Stomach (tissue), 8 donors: ENCODE measurements at regions not wholly inside any gene's neighbourhood (a gene's known extent, or its start where the extent isn't known, plus 50 kb on each side); places are given as distances from the start of the nearest gene placed in this dataset.

Experiments used
- DNase-seq, 2 donors: peaks; one replicate each; pipeline versions ENCODE4 v3.0.0 to v3.0.0-alpha.2; 2013 to 2019
- H3K27ac ChIP-seq, 5 donors: fragments of 200-600 bp in 4 of 5; sonication (generic) in 4 of 5; one replicate each; pipeline ENCODE4 v1.5.1; 2013 to 2019; ENCODE audit warnings: mild to moderate bottlenecking in 1 of 5, moderate library complexity in 1 of 5
- H3K27me3 ChIP-seq, 3 donors: fragments of 200-600 bp; sonication (generic); one replicate each; pipeline ENCODE4 v1.5.1; 2017 to 2019; ENCODE audit warnings: mixed run types in 1 of 3
- H3K36me3 ChIP-seq, 4 donors: fragments of 200-600 bp; sonication (generic); 1 replicate in 3 of 4; 2 replicates in 1 of 4; pipeline ENCODE4 v1.5.1; 2016 to 2019
- H3K4me1 ChIP-seq, 4 donors: fragments of 200-600 bp; sonication (generic); one replicate each; pipeline ENCODE4 v1.5.1; 2016 to 2019
- H3K4me3 ChIP-seq, 4 donors: fragments of 200-600 bp; sonication (generic) in 3 of 4; one replicate each; pipeline ENCODE4 v1.5.1; 2016 to 2019; ENCODE audit warnings: mild to moderate bottlenecking in 1 of 4
- H3K9me3 ChIP-seq, 4 donors: fragments of 200-600 bp; sonication (generic); one replicate each; pipeline ENCODE4 v1.5.1; 2016 to 2019
- EP300 ChIP-seq: sonication (generic); formaldehyde crosslinking; IDR thresholded peaks from one replicate; pipeline ENCODE4 v1.6.1; 2017; ENCODE audit warnings: antibody characterized with exemption
- POLR2A ChIP-seq, 4 donors: fragments of 450-650 bp; IDR thresholded peaks; one replicate each; pipeline ENCODE4 v1.6.1; 2016; ENCODE audit warnings: antibody characterized with exemption in 4 of 4, control low read depth in 2 of 4, mild to moderate bottlenecking in 1 of 4, moderate library complexity in 1 of 4
- POLR2AphosphoS5 ChIP-seq, 3 donors: sonication (generic); formaldehyde crosslinking; IDR thresholded peaks; one replicate each; pipeline ENCODE4 v1.6.1; 2016; ENCODE audit warnings: antibody characterized with exemption in 3 of 3
- WGBS, 5 donors: extraction: QIAGEN DNeasy Blood & Tissue Kit in 3 of 5; methylation state at CpG; one replicate each; pipeline versions ENCODE4 v1.1.5 to v1.1.7; 2013 to 2018; 5-methylcytosine and 5-hydroxymethylcytosine counted together
- intact Hi-C: fragments of 100-400 bp; cut with DNase I; formaldehyde crosslinking; loops from one replicate; pipeline ENCODE4 v1.15.1; 2023; ENCODE audit warnings: low total_unique reads
- TF ChIP-seq, protein P1 (sequence below), 7 experiments: fragments of 450-650 bp in 4 of 7; fragments of 200-600 bp in 3 of 7; sonication (generic) in 3 of 7; IDR thresholded peaks; one replicate each; pipeline ENCODE4 v1.5.1; 2016 to 2019; ENCODE audit warnings: antibody characterized with exemption in 7 of 7, control low read depth in 2 of 7, mild to moderate bottlenecking in 1 of 7
- donor health status: healthy with polysubstance abuse.
- donor health status: Bipolar disorder and iron deficiency.
- donor health status: healthy.

DNA sequence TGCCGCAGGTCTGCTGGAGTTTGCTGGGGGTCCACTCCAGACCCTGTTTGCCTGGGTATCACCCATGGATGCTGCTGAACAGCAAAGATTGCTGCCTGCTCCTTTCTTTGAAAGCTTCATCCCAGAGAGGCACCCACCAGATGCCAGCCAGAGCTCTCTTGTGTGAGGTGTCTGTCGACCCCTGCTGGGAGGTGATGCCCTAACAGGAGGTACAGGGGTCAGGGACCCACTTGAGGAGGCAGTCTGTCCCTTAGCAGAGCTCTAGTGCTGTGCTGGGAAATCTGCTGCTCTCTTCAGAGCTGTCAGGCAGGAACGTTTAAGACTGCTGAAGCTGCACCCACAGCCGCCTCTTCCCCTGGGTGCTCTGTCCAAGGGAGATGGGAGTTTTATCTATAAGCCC, 162.7 kb downstream of the NAF1 start:
- Histone ChIP-seq H3K4me3 (no peak overlapping the region), H3K27ac (no peak overlapping the region), H3K9me3 (peaks cover 0 to 20% (median 13%) of the 10 kb centered on the region in 4 donors), H3K4me1 (no peaks in the 10 kb centered on the region), H3K36me3 (no peaks in the 10 kb centered on the region), H3K27me3 (no peaks in the 10 kb centered on the region)
- DNase-seq = no peak
- WGBS, 5 donors = 67 to 82% (median 79%) methylated on average over 4 of the region's 4 CpGs
- intact Hi-C loops = no loop called here
- TF ChIP-seq, protein P1, sequence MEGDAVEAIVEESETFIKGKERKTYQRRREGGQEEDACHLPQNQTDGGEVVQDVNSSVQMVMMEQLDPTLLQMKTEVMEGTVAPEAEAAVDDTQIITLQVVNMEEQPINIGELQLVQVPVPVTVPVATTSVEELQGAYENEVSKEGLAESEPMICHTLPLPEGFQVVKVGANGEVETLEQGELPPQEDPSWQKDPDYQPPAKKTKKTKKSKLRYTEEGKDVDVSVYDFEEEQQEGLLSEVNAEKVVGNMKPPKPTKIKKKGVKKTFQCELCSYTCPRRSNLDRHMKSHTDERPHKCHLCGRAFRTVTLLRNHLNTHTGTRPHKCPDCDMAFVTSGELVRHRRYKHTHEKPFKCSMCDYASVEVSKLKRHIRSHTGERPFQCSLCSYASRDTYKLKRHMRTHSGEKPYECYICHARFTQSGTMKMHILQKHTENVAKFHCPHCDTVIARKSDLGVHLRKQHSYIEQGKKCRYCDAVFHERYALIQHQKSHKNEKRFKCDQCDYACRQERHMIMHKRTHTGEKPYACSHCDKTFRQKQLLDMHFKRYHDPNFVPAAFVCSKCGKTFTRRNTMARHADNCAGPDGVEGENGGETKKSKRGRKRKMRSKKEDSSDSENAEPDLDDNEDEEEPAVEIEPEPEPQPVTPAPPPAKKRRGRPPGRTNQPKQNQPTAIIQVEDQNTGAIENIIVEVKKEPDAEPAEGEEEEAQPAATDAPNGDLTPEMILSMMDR (IDR thresholded peaks at IDR 0.05) = no peak
- TF ChIP-seq POLR2A (IDR thresholded peaks at IDR 0.05) (no peak), POLR2AphosphoS5 (IDR thresholded peaks at IDR 0.05) (no peak), EP300 (no peak)

DNA sequence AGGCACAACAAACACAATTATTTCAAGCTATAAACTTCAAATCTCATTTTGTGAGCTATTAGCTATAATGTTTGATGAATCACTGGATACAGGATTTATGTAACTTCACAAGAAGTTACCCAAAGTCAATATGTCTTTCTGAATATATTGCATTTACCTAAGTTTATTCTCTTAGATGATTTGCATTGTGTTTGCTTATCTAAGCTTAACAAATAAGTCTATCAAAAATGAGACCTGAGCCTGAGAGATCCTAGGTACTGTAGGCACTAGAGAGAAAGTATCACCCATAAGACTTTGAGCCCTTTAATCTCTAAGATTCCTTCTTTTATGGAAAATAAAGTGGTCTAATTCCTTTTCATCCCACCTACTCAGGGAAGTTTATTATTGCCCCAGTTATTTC, 178.2 kb downstream of the NAF1 start:
- peaks cover 0 to 5% (median 0%) of the 10 kb centered on the region in 4 donors for H3K9me3 ChIP-seq
- intact Hi-C loops = no loop called here
- DNase-seq = no peak
- H3K36me3 ChIP-seq = no peaks in the 10 kb centered on the region
- no peaks in the 10 kb centered on the region for H3K27me3 ChIP-seq
- H3K4me1 ChIP-seq = no peaks in the 10 kb centered on the region
- TF ChIP-seq POLR2AphosphoS5 (IDR thresholded peaks at IDR 0.05) = no peak
- TF ChIP-seq, protein P1 (IDR thresholded peaks at IDR 0.05) = no peak
- no peak for TF ChIP-seq EP300
- no peak for TF ChIP-seq POLR2A (IDR thresholded peaks at IDR 0.05)
- H3K27ac ChIP-seq = no peak overlapping the region
- no peak overlapping the region for H3K4me3 ChIP-seq

DNA sequence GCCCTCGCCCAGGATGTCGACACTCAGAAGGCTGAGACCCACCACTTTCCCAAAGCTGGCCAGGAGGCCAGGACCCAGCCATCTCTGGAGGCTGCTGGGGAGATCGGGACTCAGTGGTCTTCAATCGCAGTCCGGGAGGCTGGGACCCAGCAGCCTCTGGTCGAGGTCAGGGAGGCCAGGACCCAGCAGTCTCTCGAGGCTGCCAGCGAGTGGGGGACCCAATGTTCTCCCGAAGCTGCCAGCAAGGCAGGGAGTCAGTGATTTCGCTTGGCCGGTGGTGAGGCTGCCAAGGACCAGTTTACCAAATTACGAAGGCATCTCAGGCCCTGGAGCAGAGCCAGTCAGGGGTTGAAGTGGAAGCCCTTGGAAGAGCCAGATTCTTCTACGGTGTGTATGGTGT, 181.6 kb downstream of the NAF1 start:
- Histone ChIP-seq H3K36me3 (no peaks in the 10 kb centered on the region), H3K4me3 (no peak overlapping the region), H3K4me1 (no peaks in the 10 kb centered on the region), H3K27ac (no peak overlapping the region), H3K9me3 (peaks cover 0 to 5% (median 0%) of the 10 kb centered on the region in 4 donors), H3K27me3 (no peaks in the 10 kb centered on the region)
- intact Hi-C loops = no loop called here
- WGBS, 5 donors = 84 to 91% (median 86%) methylated on average over 12 to 13 of the region's 13 CpGs
- no peak for TF ChIP-seq POLR2A (IDR thresholded peaks at IDR 0.05)
- no peak for TF ChIP-seq POLR2AphosphoS5 (IDR thresholded peaks at IDR 0.05)
- no peak for DNase-seq

DNA sequence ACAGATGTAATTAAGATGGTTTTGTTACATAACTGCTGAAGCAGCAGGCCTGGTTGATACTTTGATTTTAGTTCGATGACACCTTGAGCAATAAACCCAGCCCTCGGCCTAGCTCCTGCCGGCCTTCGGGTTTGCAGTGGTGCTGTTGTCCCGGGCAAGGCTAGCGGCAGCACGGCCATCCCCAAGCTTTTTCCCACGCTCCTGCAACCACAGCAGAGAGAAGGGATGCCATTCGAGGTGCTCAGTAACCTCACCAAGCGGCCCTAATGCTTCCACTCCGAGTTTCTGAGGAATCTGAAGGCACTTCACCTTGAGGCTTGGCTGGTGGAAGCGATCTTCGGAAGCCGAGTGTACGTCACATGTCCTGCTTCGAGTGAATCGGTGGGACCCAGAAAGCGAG, 182.1 kb downstream of the NAF1 start:
- Histone ChIP-seq H3K4me1 (no peaks in the 10 kb centered on the region), H3K36me3 (no peaks in the 10 kb centered on the region), H3K4me3 (no peak overlapping the region), H3K27me3 (no peaks in the 10 kb centered on the region), H3K9me3 (peaks cover 0 to 5% (median 0%) of the 10 kb centered on the region in 4 donors), H3K27ac (no peak overlapping the region)
- no peak for DNase-seq
- TF ChIP-seq POLR2A (IDR thresholded peaks at IDR 0.05) (no peak), POLR2AphosphoS5 (IDR thresholded peaks at IDR 0.05) (no peak), EP300 (no peak)
- TF ChIP-seq, protein P1 (IDR thresholded peaks at IDR 0.05) = no peak
- intact Hi-C loops = no loop called here
- WGBS, 5 donors = 80 to 94% (median 90%) methylated on average over 17 to 18 of the region's 18 CpGs

DNA sequence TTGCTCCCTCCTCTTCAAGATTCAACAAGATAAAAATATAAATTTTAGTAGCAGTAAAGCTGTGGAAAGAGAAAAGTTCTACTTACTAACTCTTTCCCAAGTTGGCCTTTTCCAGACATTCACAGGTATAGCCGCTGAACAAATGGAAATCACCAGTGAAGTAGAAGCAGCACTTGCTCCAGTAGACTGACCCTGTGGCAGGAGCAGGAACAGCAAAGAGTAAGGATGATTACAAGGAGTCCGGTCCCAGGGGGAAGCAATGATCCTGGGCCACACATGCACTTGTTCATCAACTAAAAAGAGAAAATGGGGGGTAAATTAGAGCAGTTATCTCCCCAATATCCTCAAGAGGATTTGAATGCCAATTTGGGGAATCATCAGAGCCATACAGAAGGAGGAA, 184.9 kb downstream of the NAF1 start:
- H3K27ac ChIP-seq = no peak overlapping the region
- H3K4me1 ChIP-seq = no peaks in the 10 kb centered on the region

More for the DNA sequence above, 184.9 kb downstream of the NAF1 start:
- Histone ChIP-seq H3K4me3 (no peak overlapping the region), H3K27me3 (no peaks in the 10 kb centered on the region), H3K9me3 (peaks cover 0 to 5% (median 0%) of the 10 kb centered on the region in 4 donors), H3K36me3 (no peaks in the 10 kb centered on the region)
- TF ChIP-seq, protein P1 (IDR thresholded peaks at IDR 0.05) = no peak
- TF ChIP-seq POLR2A (IDR thresholded peaks at IDR 0.05) = no peak
- no peak for TF ChIP-seq POLR2AphosphoS5 (IDR thresholded peaks at IDR 0.05)
- TF ChIP-seq EP300 = no peak
- WGBS, 5 donors = 88 to 95% (median 92%) methylated on average over 2 of the region's 2 CpGs
- DNase-seq = no peak
- intact Hi-C loops = no loop called here
